ENCODE measurements at regions not wholly inside any gene's neighbourhood (a gene's known extent, or its start where the extent isn't known, plus 50 kb on each side); places are given as distances from the start of the nearest gene placed in this dataset.

- no peak for TF ChIP-seq CTCF (IDR thresholded peaks at IDR 0.05)
- H3K9me3 ChIP-seq = no peaks in the 10 kb centered on the region
- ATAC-seq (no peak), DNase-seq (no peak)
- intact Hi-C loops (cut with DNase I, micrococcal nuclease) = no loop called here
- no peaks in the 10 kb centered on the region for H3K36me3 ChIP-seq (ENCODE audit: low read depth)
- H3K4me3 ChIP-seq = no peak overlapping the region
- no peaks in the 10 kb centered on the region for H3K4me1 ChIP-seq (ENCODE audit: low read depth)
Observed at GRCh38 chr6:97412511-97412910, 129.5 kb upstream of the MMS22L start.

GRCh38 chr6:97422171-97422570 lies 139.2 kb upstream of the MMS22L start:
- no peak for ATAC-seq
- Histone ChIP-seq H3K4me3 (no peak overlapping the region), H3K4me1 (ENCODE audit: low read depth) (no peaks in the 10 kb centered on the region), H3K36me3 (ENCODE audit: low read depth) (no peaks in the 10 kb centered on the region), H3K9me3 (no peaks in the 10 kb centered on the region)
- TF ChIP-seq CTCF (IDR thresholded peaks at IDR 0.05) = no peak
- no peak for DNase-seq
- intact Hi-C loops (cut with DNase I, micrococcal nuclease) = no loop called here

GRCh38 chr6:97423190-97423589 lies 140.2 kb upstream of the MMS22L start:
- no peaks in the 10 kb centered on the region for H3K36me3 ChIP-seq (ENCODE audit: low read depth)
- no peak for DNase-seq
- H3K9me3 ChIP-seq = no peaks in the 10 kb centered on the region
- no peaks in the 10 kb centered on the region for H3K4me1 ChIP-seq (ENCODE audit: low read depth)
- H3K4me3 ChIP-seq = no peak overlapping the region
- intact Hi-C loops (cut with DNase I, micrococcal nuclease) = no loop called here
- ATAC-seq = no peak
- TF ChIP-seq CTCF (IDR thresholded peaks at IDR 0.05) = no peak

GRCh38 chr6:97427648-97428047 lies 144.6 kb upstream of the MMS22L start:
- DNase-seq (no peak), ATAC-seq (no peak)
- Histone ChIP-seq H3K36me3 (ENCODE audit: low read depth) (no peaks in the 10 kb centered on the region), H3K4me3 (no peak overlapping the region), H3K9me3 (no peaks in the 10 kb centered on the region), H3K4me1 (ENCODE audit: low read depth) (no peaks in the 10 kb centered on the region)
- TF ChIP-seq CTCF (IDR thresholded peaks at IDR 0.05) = no peak
- intact Hi-C loops (cut with DNase I, micrococcal nuclease) = no loop called here

GRCh38 chr6:97437087-97437486 lies 154.1 kb upstream of the MMS22L start:
- TF ChIP-seq CTCF (IDR thresholded peaks at IDR 0.05) = peak; percentile 26
- H3K4me3 ChIP-seq = no peak overlapping the region
- H3K36me3 ChIP-seq (ENCODE audit: low read depth) = no peaks in the 10 kb centered on the region
- no peaks in the 10 kb centered on the region for H3K9me3 ChIP-seq
- no peaks in the 10 kb centered on the region for H3K4me1 ChIP-seq (ENCODE audit: low read depth)
- ATAC-seq (no peak), DNase-seq (no peak)
- intact Hi-C loops (cut with DNase I, micrococcal nuclease) = no loop called here

- no peak for DNase-seq
- no peaks in the 10 kb centered on the region for H3K36me3 ChIP-seq (ENCODE audit: low read depth)
- ATAC-seq = no peak
- H3K4me3 ChIP-seq = no peak overlapping the region
- H3K4me1 ChIP-seq (ENCODE audit: low read depth) = no peaks in the 10 kb centered on the region
- no peaks in the 10 kb centered on the region for H3K9me3 ChIP-seq
- TF ChIP-seq CTCF (IDR thresholded peaks at IDR 0.05) = no peak
- intact Hi-C loops (cut with DNase I, micrococcal nuclease) = no loop called here
Observed at GRCh38 chr6:97438011-97438671, 155.1 kb upstream of the MMS22L start.
